ENCODE measurements at regions not wholly inside any gene's neighbourhood (a gene's known extent, or its start where the extent isn't known, plus 50 kb on each side); places are given as distances from the start of the nearest gene placed in this dataset.

GRCh38 chr11:90913131-90913668, 690.4 kb upstream of the CHORDC1 start:
- TF ChIP-seq CTCF (IDR thresholded peaks at IDR 0.05; ENCODE audit: insufficient read depth, low read length) (no peak), GABPA (IDR thresholded peaks at IDR 0.05; ENCODE audit: low read depth) (no peak), SPI1 (IDR thresholded peaks at IDR 0.05; ENCODE audit: borderline replicate concordance, low read depth) (no peak), REST (IDR thresholded peaks at IDR 0.05; ENCODE audit: insufficient replicate concordance, low read depth) (no peak)
